PC-3 (cell line): ENCODE measurements at regions not wholly inside any gene's neighbourhood (a gene's known extent, or its start where the extent isn't known, plus 50 kb on each side); places are given as distances from the start of the nearest gene placed in this dataset.

Source experiments
- ATAC-seq: fragments of 200-7000 bp; cut with Tn5 transposase; 2 replicates; pipeline ENCODE4 v1.9.1; 2020; ENCODE audit warnings: mild to moderate bottlenecking, moderate library complexity
- BruUV-seq: library from RNA; stranded (reverse); fragments of 400-500 nt; replicated peaks from 2 replicates; lab custom pipeline; 2021; lab: Mats Ljungman, UMichigan
- CTCF ChIA-PET: fragments of 300-600 bp; sonication (Branson Sonifier 250); formaldehyde crosslinking; loops from one replicate; lab custom pipeline; 2022; ENCODE audit warnings: antibody characterized with exemption; lab: Charles Lee
- POLR2A ChIA-PET: fragments of 300-600 bp; sonication (Branson Sonifier 250); formaldehyde crosslinking; loops from one replicate; lab custom pipeline; 2022; ENCODE audit warnings: antibody characterized with exemption; ENCODE audit not compliant: unreplicated experiment; lab: Charles Lee
- DNase-seq: peaks from one replicate; pipeline ENCODE4 v3.0.0-alpha.2; 2015
- H2AFZ ChIP-seq: fragments of 300-600 bp; sonication (generic); 2 replicates; pipeline ENCODE4 v1.6.0; 2016; ENCODE audit warnings: antibody characterized with exemption, low read length
- H3F3A ChIP-seq: fragments of 300-600 bp; sonication (generic); one replicate; pipeline ENCODE4 v1.6.0; 2017; ENCODE audit warnings: antibody characterized with exemption, low read length, control low read depth, mild to moderate bottlenecking; ENCODE audit not compliant: unreplicated experiment
- H3K27ac ChIP-seq: fragments of 300-600 bp; sonication (generic); 2 replicates; pipeline ENCODE4 v1.5.1; 2016; ENCODE audit warnings: mild to moderate bottlenecking, low read length
- H3K27me3 ChIP-seq: fragments of 300-600 bp; sonication (generic); 2 replicates; pipeline ENCODE4 v1.6.1; 2016; ENCODE audit warnings: low read length, mixed read lengths
- H3K36me3 ChIP-seq: fragments of 300-600 bp; sonication (generic); 2 replicates; pipeline ENCODE4 v1.6.1; 2016; ENCODE audit warnings: low read depth, mixed run types, low read length, mixed read lengths
- H3K4me1 ChIP-seq: fragments of 300-600 bp; sonication (generic); 2 replicates; pipeline ENCODE4 v1.5.1; 2016; ENCODE audit warnings: low read length; ENCODE audit not compliant: insufficient read depth
- H3K4me2 ChIP-seq: fragments of 300-600 bp; sonication (generic); 2 replicates; pipeline ENCODE4 v1.6.0; 2016; ENCODE audit warnings: low read length
- H3K4me3 ChIP-seq: fragments of 300-600 bp; sonication (generic); 2 replicates; pipeline ENCODE4 v1.5.1; 2016; ENCODE audit warnings: mild to moderate bottlenecking, low read length, mixed read lengths
- H3K79me2 ChIP-seq: fragments of 300-600 bp; sonication (generic); 2 replicates; pipeline ENCODE4 v1.6.1; 2017; ENCODE audit warnings: low read length, mixed read lengths
- H3K9ac ChIP-seq: fragments of 300-600 bp; sonication (generic); 2 replicates; pipeline ENCODE4 v1.6.0; 2016; ENCODE audit warnings: mild to moderate bottlenecking, low read length
- H3K9me2 ChIP-seq: fragments of 300-600 bp; sonication (generic); replicated peaks from 2 replicates; pipeline ENCODE4 v1.6.1; 2016; ENCODE audit warnings: mixed run types, low read length, mixed read lengths
- H3K9me3 ChIP-seq: fragments of 300-600 bp; sonication (generic); 2 replicates; pipeline ENCODE4 v1.6.1; 2016; ENCODE audit warnings: low read length, mixed read lengths
- H4K20me1 ChIP-seq: fragments of 300-600 bp; sonication (generic); 2 replicates; pipeline ENCODE4 v1.6.1; 2016; ENCODE audit warnings: low read length, mixed read lengths
- EZH2 ChIP-seq: fragments of 300-600 bp; sonication (generic); IDR thresholded peaks from one replicate; pipeline ENCODE4 v1.6.1; 2017; ENCODE audit warnings: antibody characterized with exemption, mild to moderate bottlenecking, low read length; ENCODE audit not compliant: unreplicated experiment
- EZH2phosphoT487 ChIP-seq: fragments of 300-600 bp; sonication (generic); IDR thresholded peaks from 2 replicates; pipeline ENCODE4 v1.6.1; 2018; ENCODE audit warnings: mild to moderate bottlenecking, antibody characterized with exemption, low read length, borderline replicate concordance
- intact Hi-C: fragments of 100-400 bp; cut with micrococcal nuclease; formaldehyde crosslinking; loops from 2 replicates; pipeline ENCODE4 v1.9.0; 2023
- TF ChIP-seq, protein P1 (sequence below): fragments of 300-600 bp; sonication (generic); conservative IDR thresholded peaks from 2 replicates; pipeline ENCODE4 v1.5.1; 2017; ENCODE audit warnings: antibody characterized with exemption, low read depth, mild to moderate bottlenecking, low read length

- Histone ChIP-seq H2AFZ (no peak overlapping the region), H3K9ac (no peak overlapping the region), H3K9me2 (no peaks in the 10 kb centered on the region), H3K36me3 (no peaks in the 10 kb centered on the region; the same call in 1 of the 2 replicates), H3K79me2 (no peaks in the 10 kb centered on the region), H3K4me3 (no peak overlapping the region), H3K9me3 (peaks cover 10% of the 10 kb centered on the region; the same call in 1 of the 2 replicates), H3K27ac (no peak overlapping the region), H3K27me3 (no peaks in the 10 kb centered on the region), H3K4me2 (no peak overlapping the region), H4K20me1 (no peaks in the 10 kb centered on the region), H3F3A (no peaks in the 10 kb centered on the region), H3K4me1 (peaks cover 7% of the 10 kb centered on the region)
- no TSS peak for BruUV-seq
- DNase-seq: no peak
- intact Hi-C loops: no loop called here
- POLR2A ChIA-PET: no interaction called here
- CTCF ChIA-PET: no interaction called here
- no peak for ATAC-seq
- TF ChIP-seq, protein P1, sequence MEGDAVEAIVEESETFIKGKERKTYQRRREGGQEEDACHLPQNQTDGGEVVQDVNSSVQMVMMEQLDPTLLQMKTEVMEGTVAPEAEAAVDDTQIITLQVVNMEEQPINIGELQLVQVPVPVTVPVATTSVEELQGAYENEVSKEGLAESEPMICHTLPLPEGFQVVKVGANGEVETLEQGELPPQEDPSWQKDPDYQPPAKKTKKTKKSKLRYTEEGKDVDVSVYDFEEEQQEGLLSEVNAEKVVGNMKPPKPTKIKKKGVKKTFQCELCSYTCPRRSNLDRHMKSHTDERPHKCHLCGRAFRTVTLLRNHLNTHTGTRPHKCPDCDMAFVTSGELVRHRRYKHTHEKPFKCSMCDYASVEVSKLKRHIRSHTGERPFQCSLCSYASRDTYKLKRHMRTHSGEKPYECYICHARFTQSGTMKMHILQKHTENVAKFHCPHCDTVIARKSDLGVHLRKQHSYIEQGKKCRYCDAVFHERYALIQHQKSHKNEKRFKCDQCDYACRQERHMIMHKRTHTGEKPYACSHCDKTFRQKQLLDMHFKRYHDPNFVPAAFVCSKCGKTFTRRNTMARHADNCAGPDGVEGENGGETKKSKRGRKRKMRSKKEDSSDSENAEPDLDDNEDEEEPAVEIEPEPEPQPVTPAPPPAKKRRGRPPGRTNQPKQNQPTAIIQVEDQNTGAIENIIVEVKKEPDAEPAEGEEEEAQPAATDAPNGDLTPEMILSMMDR: no peak
Observed at GRCh38 chr13:24043590-24044350, 116.8 kb upstream of the SPATA13 start.

GRCh38 chr13:24045597-24045996, 114.9 kb upstream of the SPATA13 start:
- Histone ChIP-seq H3K79me2 (no peaks in the 10 kb centered on the region), H3K27ac (no peak overlapping the region), H3K36me3 (no peaks in the 10 kb centered on the region; the same call in 1 of the 2 replicates), H4K20me1 (no peaks in the 10 kb centered on the region), H3K4me2 (no peak overlapping the region), H2AFZ (no peak overlapping the region), H3K4me3 (no peak overlapping the region), H3F3A (no peaks in the 10 kb centered on the region), H3K9me2 (no peaks in the 10 kb centered on the region), H3K27me3 (no peaks in the 10 kb centered on the region), H3K9me3 (peaks cover 10% of the 10 kb centered on the region; the same call in 1 of the 2 replicates), H3K9ac (no peak overlapping the region), H3K4me1 (peaks cover 14% of the 10 kb centered on the region)
- DNase-seq (no peak), ATAC-seq (no peak)
- CTCF ChIA-PET: no interaction called here
- intact Hi-C loops: no loop called here
- TF ChIP-seq, protein P1: no peak
- TF ChIP-seq EZH2phosphoT487: no peak
- no peak for TF ChIP-seq EZH2
- BruUV-seq: no TSS peak
- POLR2A ChIA-PET: no interaction called here

GRCh38 chr13:24050292-24050711, 110.2 kb upstream of the SPATA13 start:
- TF ChIP-seq EZH2 (no peak), EZH2phosphoT487 (no peak)
- TF ChIP-seq, protein P1: no peak
- Histone ChIP-seq H3K4me3 (peak overlapping the region; percentile 15; the same call in 1 of the 2 replicates), H3K4me2 (peak overlapping the region; percentile 72), H3K9ac (no peak overlapping the region; the same call in 1 of the 2 replicates), H3K27ac (peak overlapping the region; percentile 54), H3K27me3 (no peaks in the 10 kb centered on the region), H3K4me1 (peaks cover 34% of the 10 kb centered on the region), H4K20me1 (no peaks in the 10 kb centered on the region), H2AFZ (0 out of 2 replicates have a peak overlapping the region, but pooled peaks have one; percentile 30), H3F3A (no peaks in the 10 kb centered on the region), H3K36me3 (no peaks in the 10 kb centered on the region; the same call in 1 of the 2 replicates), H3K79me2 (no peaks in the 10 kb centered on the region), H3K9me2 (no peaks in the 10 kb centered on the region), H3K9me3 (peaks cover 10% of the 10 kb centered on the region; the same call in 1 of the 2 replicates)
- POLR2A ChIA-PET: no interaction called here
- intact Hi-C loops: no loop called here
- BruUV-seq: no TSS peak
- CTCF ChIA-PET: no interaction called here
- ATAC-seq: peak; percentile 68
- peak; percentile 84 for DNase-seq
